Ovary (tissue), 3 donors: ENCODE measurements at regions not wholly inside any gene's neighbourhood (a gene's known extent, or its start where the extent isn't known, plus 50 kb on each side); places are given as distances from the start of the nearest gene placed in this dataset.

Source experiments
- EP300 ChIP-seq: sonication (generic); formaldehyde crosslinking; IDR thresholded peaks from one replicate; pipeline ENCODE4 v1.6.1; 2017; ENCODE audit warnings: antibody characterized with exemption
- POLR2A ChIP-seq: fragments of 450-650 bp; IDR thresholded peaks from one replicate; pipeline ENCODE4 v1.6.1; 2017; ENCODE audit warnings: antibody characterized with exemption, mild to moderate bottlenecking, moderate library complexity
- TF ChIP-seq, protein P1 (sequence below), 3 donors: fragments of 450-650 bp in 2 of 3; fragments of 200-600 bp in 1 of 3; IDR thresholded peaks; one replicate each; pipeline versions ENCODE4 v1.5.1 to v1.8.0; 2016 to 2022; ENCODE audit warnings: antibody characterized with exemption in 3 of 3, mild to moderate bottlenecking in 1 of 3
- donor health status: DM: no; HTN: no; CAD: no.

DNA sequence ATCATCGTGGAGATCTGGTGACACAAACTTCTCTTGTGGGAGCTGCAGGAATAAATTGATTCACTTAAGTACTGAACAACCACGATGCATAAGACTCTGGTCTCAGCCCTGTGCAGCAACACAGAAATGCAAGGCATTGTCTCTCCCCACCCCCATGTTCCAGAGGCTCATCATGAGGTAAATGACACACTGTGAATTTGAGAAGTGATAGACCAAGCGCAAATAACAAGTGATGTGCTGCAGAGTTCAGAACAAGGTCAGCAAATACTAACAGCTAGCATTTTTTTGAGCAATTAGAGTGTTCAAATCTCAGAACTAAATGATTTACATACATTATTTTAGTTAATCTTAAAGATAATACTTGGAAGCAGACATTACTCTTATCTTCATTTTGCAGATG, 223.7 kb downstream of the SEC16B start:
- no peak for TF ChIP-seq POLR2A
- no peak for TF ChIP-seq EP300
- TF ChIP-seq, protein P1, sequence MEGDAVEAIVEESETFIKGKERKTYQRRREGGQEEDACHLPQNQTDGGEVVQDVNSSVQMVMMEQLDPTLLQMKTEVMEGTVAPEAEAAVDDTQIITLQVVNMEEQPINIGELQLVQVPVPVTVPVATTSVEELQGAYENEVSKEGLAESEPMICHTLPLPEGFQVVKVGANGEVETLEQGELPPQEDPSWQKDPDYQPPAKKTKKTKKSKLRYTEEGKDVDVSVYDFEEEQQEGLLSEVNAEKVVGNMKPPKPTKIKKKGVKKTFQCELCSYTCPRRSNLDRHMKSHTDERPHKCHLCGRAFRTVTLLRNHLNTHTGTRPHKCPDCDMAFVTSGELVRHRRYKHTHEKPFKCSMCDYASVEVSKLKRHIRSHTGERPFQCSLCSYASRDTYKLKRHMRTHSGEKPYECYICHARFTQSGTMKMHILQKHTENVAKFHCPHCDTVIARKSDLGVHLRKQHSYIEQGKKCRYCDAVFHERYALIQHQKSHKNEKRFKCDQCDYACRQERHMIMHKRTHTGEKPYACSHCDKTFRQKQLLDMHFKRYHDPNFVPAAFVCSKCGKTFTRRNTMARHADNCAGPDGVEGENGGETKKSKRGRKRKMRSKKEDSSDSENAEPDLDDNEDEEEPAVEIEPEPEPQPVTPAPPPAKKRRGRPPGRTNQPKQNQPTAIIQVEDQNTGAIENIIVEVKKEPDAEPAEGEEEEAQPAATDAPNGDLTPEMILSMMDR (IDR thresholded peaks at IDR 0.05) = no peak
